AG09319 (cell line): ENCODE measurements at regions not wholly inside any gene's neighbourhood (a gene's known extent, or its start where the extent isn't known, plus 50 kb on each side); places are given as distances from the start of the nearest gene placed in this dataset.

Experiments
- DNase-seq: peaks from one replicate; pipeline ENCODE4 v3.0.0-alpha.2; 2010; ENCODE audit warnings: low read depth; ENCODE audit errors: extremely low read depth
- CTCF ChIP-seq: IDR thresholded peaks from 2 replicates; pipeline ENCODE4 v1.5.1; 2011; ENCODE audit warnings: low read depth, mild to moderate bottlenecking, inconsistent platforms, low read length, moderate library complexity

- TF ChIP-seq CTCF: no peak
- no peak for DNase-seq
Observed at GRCh38 chr20:43305749-43306148, 116.0 kb upstream of the PTPRT start.

GRCh38 chr20:43304598-43304997 lies 114.9 kb upstream of the PTPRT start:
- no peak for DNase-seq
- no peak for TF ChIP-seq CTCF

GRCh38 chr20:43302936-43303335 lies 113.2 kb upstream of the PTPRT start:
- no peak for TF ChIP-seq CTCF
- DNase-seq: no peak

- TF ChIP-seq CTCF: no peak
- no peak for DNase-seq
Observed at GRCh38 chr20:43300901-43301300, 111.2 kb upstream of the PTPRT start.

GRCh38 chr20:43295781-43296180 lies 106.1 kb upstream of the PTPRT start:
- no peak for DNase-seq
- TF ChIP-seq CTCF: no peak

- TF ChIP-seq CTCF: no peak
- no peak for DNase-seq
Observed at GRCh38 chr20:43295263-43295662, 105.6 kb upstream of the PTPRT start.

GRCh38 chr20:43294031-43294430 lies 104.3 kb upstream of the PTPRT start:
- no peak for TF ChIP-seq CTCF
- no peak for DNase-seq
